ENCODE measurements at regions not wholly inside any gene's neighbourhood (a gene's known extent, or its start where the extent isn't known, plus 50 kb on each side); places are given as distances from the start of the nearest gene placed in this dataset.

- no peak for TF ChIP-seq CTCF (IDR thresholded peaks at IDR 0.05)
- TF ChIP-seq POLR2A (IDR thresholded peaks at IDR 0.05), result no peak
- TF ChIP-seq EP300 (IDR thresholded peaks at IDR 0.05), result no peak
These were observed 173.9 kb upstream of the SNX7 start for GRCh38 chr1:98487620-98488019.

All from ovary (tissue), 3 donors.